ENCODE measurements at regions not wholly inside any gene's neighbourhood (a gene's known extent, or its start where the extent isn't known, plus 50 kb on each side); places are given as distances from the start of the nearest gene placed in this dataset.
A peak's percentile ranks its signal among the peaks of the same experiment; 100 is the strongest.
"Not testable (repeated sequence)": the region's sequence is repeated elsewhere in the genome, so short reads cannot be mapped to it uniquely, and the experiment has no call there.

GRCh38 chr10:45227042-45227441 lies 88.4 kb downstream of the OR13A1 start:
- TF ChIP-seq CTCF (IDR thresholded peaks at IDR 0.05; ENCODE audit: low read depth, low read length, missing control alignments), result no peak
- H3K4me3 ChIP-seq (replicated peaks; ENCODE audit: low read depth, low read length), result no peak overlapping the region
- no peak for DNase-seq (ENCODE audit: extremely low read depth, low read depth)

GRCh38 chr10:45227456-45227855 lies 88.0 kb downstream of the OR13A1 start:
- H3K4me3 ChIP-seq (replicated peaks; ENCODE audit: low read depth, low read length), result no peak overlapping the region
- TF ChIP-seq CTCF (IDR thresholded peaks at IDR 0.05; ENCODE audit: low read depth, low read length, missing control alignments), result no peak
- no peak for DNase-seq (ENCODE audit: extremely low read depth, low read depth)

- H3K4me3 ChIP-seq (replicated peaks; ENCODE audit: low read depth, low read length), result no peak overlapping the region
- no peak for DNase-seq (ENCODE audit: extremely low read depth, low read depth)
- no peak for TF ChIP-seq CTCF (IDR thresholded peaks at IDR 0.05; ENCODE audit: low read depth, low read length, missing control alignments)
Measured at GRCh38 chr10:45229823-45230222, 85.6 kb downstream of the OR13A1 start.

- H3K4me3 ChIP-seq (replicated peaks; ENCODE audit: low read depth, low read length), result not testable (repeated sequence)
- DNase-seq (ENCODE audit: extremely low read depth, low read depth), result peak; percentile 70
- TF ChIP-seq CTCF (IDR thresholded peaks at IDR 0.05; ENCODE audit: low read depth, low read length, missing control alignments), result peak; percentile 34
Measured at GRCh38 chr10:45235260-45235769, 80.1 kb downstream of the OR13A1 start.

- no peak for DNase-seq (ENCODE audit: extremely low read depth, low read depth)
- no peak overlapping the region for H3K4me3 ChIP-seq (replicated peaks; ENCODE audit: low read depth, low read length)
- TF ChIP-seq CTCF (IDR thresholded peaks at IDR 0.05; ENCODE audit: low read depth, low read length, missing control alignments), result no peak
Measured at GRCh38 chr10:45235798-45236220, 79.6 kb downstream of the OR13A1 start.

- no peak for TF ChIP-seq CTCF (IDR thresholded peaks at IDR 0.05; ENCODE audit: low read depth, low read length, missing control alignments)
- no peak for DNase-seq (ENCODE audit: extremely low read depth, low read depth)
- no peak overlapping the region for H3K4me3 ChIP-seq (replicated peaks; ENCODE audit: low read depth, low read length)
Measured at GRCh38 chr10:45238896-45239295, 76.5 kb downstream of the OR13A1 start.

GRCh38 chr10:45239642-45240041 lies 75.8 kb downstream of the OR13A1 start:
- TF ChIP-seq CTCF (IDR thresholded peaks at IDR 0.05; ENCODE audit: low read depth, low read length, missing control alignments), result no peak
- no peak for DNase-seq (ENCODE audit: extremely low read depth, low read depth)
- H3K4me3 ChIP-seq (replicated peaks; ENCODE audit: low read depth, low read length), result no peak overlapping the region

Data from HFF-Myc (cell line).